NCI-H1105 (cell line): ENCODE measurements at regions not wholly inside any gene's neighbourhood (a gene's known extent, or its start where the extent isn't known, plus 50 kb on each side); places are given as distances from the start of the nearest gene placed in this dataset.

ENCODE experiments used
- DNase-seq: peaks from one replicate; lab custom pipeline; 2025; lab: John Stamatoyannopoulos, UW

GRCh38 chr13:75231235-75231634 is 250.7 kb downstream of the TBC1D4 start:
- no peak for DNase-seq

- DNase-seq, result no peak
Measured at GRCh38 chr13:75226733-75227435, 255.1 kb downstream of the TBC1D4 start.

GRCh38 chr13:75226092-75226491 is 255.9 kb downstream of the TBC1D4 start:
- no peak for DNase-seq

GRCh38 chr13:75225288-75226032 is 256.5 kb downstream of the TBC1D4 start:
- no peak for DNase-seq

GRCh38 chr13:75224053-75224742 is 257.8 kb downstream of the TBC1D4 start:
- no peak for DNase-seq

- DNase-seq, result no peak
Measured at GRCh38 chr13:75222031-75222430, 259.9 kb downstream of the TBC1D4 start.

GRCh38 chr13:75220861-75221260 is 261.1 kb downstream of the TBC1D4 start:
- no peak for DNase-seq

- no peak for DNase-seq
Measured at GRCh38 chr13:75220238-75220542, 261.8 kb downstream of the TBC1D4 start.

GRCh38 chr13:75219479-75220237 is 262.3 kb downstream of the TBC1D4 start:
- DNase-seq, result peak; percentile 55

GRCh38 chr13:75217949-75218348 is 264.0 kb downstream of the TBC1D4 start:
- no peak for DNase-seq

GRCh38 chr13:75216038-75216437 is 265.9 kb downstream of the TBC1D4 start:
- no peak for DNase-seq

GRCh38 chr13:75214846-75215245 is 267.1 kb downstream of the TBC1D4 start:
- DNase-seq, result no peak

GRCh38 chr13:75202981-75203380 is 279.0 kb downstream of the TBC1D4 start:
- DNase-seq, result no peak

- DNase-seq, result no peak
Measured at GRCh38 chr13:75197803-75198202, 284.2 kb downstream of the TBC1D4 start.

- DNase-seq, result no peak
Measured at GRCh38 chr13:75196147-75196837, 285.7 kb downstream of the TBC1D4 start.

GRCh38 chr13:75195495-75196146 is 286.3 kb downstream of the TBC1D4 start:
- no peak for DNase-seq

- DNase-seq, result no peak
Measured at GRCh38 chr13:75194717-75195462, 287.1 kb downstream of the TBC1D4 start.

GRCh38 chr13:75186379-75186778 is 295.6 kb downstream of the TBC1D4 start:
- no peak for DNase-seq

- DNase-seq, result no peak
Measured at GRCh38 chr13:75181906-75182305, 300.1 kb downstream of the TBC1D4 start.

GRCh38 chr13:75180805-75181455 is 301.0 kb downstream of the TBC1D4 start:
- DNase-seq, result no peak
